CD4-positive, alpha-beta T cell treated with Interleukin-15 for 1 hour (primary cell): ENCODE measurements at regions not wholly inside any gene's neighbourhood (a gene's known extent, or its start where the extent isn't known, plus 50 kb on each side); places are given as distances from the start of the nearest gene placed in this dataset.

Source experiments
- DNase-seq: peaks from one replicate; pipeline ENCODE4 v3.0.0-alpha.2; 2020

GRCh38 chr19:30649934-30650614 lies 277.9 kb downstream of the ZNF536 start:
- no peak for DNase-seq

DNA sequence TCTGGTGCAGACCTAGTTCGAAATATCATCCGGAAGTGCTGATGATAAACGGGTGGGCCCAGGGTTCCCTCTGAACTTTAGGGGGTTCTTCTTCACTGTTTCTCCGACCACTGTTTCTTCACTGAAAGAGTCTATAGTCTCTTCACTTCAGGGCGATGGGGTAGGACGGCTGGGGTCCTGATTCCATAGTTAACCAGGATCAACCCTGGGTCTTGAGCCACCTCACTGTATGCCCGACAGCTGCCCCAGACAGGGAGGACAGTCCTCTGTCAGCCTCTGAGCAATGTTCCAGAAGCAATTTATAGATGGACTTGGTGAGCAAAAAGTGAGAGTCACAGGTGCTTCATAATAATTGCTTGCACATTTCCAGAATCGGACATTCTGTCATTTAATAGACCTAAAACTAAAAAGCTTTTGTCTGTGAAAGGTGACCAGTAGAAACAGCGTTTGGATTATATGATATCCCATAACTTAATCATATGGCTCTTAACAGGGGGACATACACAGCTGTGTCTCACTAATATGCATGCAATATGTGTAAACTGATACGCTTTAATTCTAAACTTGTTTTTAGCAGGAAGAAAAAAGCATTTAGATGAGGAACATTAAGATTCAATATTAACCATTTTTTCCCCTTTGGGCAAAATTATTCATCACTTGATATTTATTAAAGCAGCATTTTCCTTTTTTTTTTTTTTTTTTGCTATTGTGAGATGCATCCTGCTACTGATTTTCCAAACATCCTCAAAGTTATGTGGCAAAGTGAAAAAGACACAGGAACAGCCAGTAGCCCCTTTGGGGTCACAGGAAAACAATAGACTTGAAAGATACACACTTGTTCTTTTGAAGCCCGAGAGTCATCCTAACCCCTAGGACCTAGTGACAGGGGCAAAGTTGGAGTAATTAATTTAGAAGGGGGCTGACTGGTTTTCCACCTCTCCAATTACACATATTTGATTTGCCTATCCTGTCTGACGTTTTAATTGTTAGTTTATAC lies 277.0 kb downstream of the ZNF536 start:
- no peak for DNase-seq

DNA sequence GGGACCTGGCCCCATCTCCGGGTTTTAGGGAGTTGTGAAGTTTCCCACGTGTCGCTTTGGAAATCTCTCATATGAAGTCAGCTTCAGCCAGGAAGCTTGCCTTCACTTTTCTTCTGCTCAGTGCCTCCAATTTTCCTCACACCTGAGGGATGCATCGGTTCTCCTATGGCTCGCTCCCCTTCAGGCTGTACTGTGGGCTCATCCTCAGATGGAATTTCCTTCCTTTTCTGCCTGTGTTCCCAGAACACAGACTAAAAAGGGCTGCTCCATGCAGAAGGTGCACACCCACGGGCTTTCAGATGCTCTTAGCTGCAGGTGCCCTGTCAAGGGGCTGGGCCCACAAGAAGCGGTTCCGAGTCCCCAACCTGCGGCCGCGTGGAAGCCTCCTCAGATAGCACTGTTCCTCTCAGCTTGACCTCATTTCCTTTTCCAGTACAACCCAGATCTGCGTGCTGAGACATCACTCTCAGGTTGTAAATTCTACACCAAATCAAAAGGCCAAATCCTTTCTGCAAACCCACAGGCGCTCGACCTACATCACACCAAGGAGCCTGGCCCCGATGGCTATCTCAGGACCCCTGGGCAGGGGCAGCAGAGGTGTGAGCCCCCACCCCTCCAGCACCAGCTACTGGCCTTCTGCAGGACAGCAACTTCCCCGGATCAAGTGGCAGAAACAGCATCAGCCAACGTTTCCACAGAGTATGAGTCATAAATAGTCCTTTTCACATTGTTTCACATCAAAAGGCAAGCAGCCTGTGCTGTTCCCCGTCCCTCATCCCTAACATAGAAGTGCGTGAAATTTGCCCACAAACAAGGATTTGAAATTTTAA lies 275.9 kb downstream of the ZNF536 start:
- no peak for DNase-seq

DNA sequence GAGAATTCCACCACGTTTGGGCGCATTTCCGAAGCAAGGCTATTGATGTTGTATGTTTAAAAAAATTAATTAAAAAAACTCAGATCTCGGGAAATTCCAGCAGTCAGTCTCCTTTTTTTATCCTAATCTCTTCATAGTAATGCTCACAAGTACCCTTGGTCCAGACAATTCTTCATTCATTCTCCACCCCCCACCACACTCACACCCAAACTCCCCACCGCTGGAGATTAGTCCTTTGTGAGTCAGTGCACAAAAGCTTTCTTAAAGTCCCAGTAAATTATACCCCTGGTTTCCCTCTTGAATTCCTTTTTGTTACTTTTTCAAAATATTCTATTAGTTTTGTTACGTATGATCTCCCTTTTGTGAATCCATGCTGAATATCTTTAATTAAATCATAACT lies 274.6 kb downstream of the ZNF536 start:
- no peak for DNase-seq

GRCh38 chr19:30645946-30646577 lies 273.9 kb downstream of the ZNF536 start:
- DNase-seq = no peak

DNA sequence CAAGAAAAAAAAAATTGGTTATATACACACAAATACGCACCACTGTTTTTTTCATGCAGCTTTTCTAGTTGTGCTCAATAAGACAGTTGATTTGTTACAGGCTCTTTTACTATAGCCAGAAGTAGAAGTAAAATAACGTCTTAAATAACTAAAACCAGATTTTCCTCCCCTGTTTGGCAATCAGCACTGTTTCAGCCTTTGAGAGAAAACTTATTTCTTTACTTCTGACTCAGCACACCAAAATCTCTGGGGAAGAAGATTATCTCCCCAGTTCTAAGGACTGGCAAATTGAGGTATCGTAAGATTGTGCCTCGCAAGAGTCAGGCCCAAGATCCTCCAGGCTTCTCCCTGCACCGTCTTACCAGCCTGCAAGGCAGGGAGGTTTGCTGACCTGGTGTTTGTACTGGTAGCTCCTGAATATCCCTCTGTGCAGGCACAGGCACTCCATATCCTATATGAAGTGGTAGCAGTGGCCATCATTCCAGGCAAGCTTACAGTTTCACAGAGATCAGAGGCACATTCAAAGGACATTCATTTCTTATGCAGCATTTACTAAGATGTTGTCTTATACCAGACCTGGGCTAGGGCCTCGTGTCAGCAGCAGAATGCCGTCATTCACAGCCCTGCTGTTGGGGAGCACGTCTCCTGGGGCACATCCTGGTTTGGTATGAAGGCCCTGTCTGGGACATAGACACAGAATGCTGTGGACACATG lies 268.2 kb downstream of the ZNF536 start:
- no peak for DNase-seq

DNA sequence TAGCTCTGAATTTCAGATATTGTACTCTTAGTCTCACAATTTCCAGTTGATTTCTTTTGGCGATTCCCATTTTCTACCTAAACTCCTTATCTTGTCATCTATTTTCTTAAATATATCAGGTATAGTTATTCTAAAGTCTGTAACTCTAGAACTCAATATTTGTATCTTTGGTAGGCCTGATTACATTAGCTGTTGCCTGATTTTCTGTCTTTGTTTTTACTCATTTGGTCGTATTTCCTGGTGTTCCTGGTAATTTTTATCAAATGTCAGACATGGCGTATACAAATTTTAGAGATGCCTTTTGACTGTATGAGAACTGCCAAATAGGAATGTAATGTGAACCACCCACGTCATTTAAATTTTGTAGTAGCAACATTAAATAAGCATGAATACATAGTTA lies 266.7 kb downstream of the ZNF536 start:
- no peak for DNase-seq

- DNase-seq = no peak
Measured at GRCh38 chr19:30637926-30638325, 265.7 kb downstream of the ZNF536 start.

DNA sequence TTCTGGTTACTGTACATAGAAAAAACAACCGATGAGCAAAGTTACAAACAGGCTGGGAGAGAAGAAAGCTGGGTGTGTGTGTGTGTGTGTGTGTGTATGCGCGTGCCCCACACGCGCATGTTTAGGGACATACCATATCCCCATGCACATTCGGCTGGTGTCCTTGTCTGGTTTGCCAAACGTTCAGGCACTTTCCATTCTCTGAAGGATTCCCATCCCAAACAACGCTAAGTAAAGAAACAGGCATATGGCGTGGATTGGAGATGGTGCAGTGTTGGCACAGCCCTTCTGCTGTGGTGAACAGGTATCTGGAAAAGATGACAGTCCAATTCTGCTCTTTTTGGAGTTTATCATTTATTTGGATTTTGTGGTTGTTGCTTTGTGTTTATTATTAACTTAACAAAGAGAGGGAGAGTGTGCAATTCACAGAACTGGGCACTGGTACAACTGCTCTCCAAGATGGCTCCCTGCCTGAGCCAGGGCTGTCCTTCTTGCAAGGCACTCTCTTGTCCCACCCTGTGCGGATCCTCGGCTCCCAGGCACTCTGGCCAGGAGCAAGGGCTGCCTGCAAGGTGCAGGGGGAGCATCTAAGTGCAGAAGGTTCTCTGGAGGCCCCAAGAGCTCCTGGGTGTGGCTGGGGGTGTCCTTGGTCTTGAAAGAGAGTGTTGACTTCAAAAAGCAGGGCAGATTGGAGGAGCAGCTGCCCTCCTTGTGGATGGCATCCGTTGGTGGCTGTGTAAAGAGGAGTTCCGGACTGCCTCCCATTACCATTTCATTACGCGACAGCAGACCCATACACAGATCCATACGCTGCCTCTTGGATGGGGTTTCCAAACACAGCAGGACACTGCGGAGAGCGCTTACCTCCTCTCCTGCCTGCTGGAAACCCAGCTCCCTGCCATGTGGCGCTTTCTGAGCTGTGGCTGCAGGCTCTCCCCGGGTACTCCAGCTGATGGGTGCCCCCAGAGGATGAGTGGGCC lies 263.1 kb downstream of the ZNF536 start:
- no peak for DNase-seq

GRCh38 chr19:30634131-30634830 lies 262.1 kb downstream of the ZNF536 start:
- DNase-seq = no peak

GRCh38 chr19:30631033-30631370 lies 258.8 kb downstream of the ZNF536 start:
- no peak for DNase-seq

DNA sequence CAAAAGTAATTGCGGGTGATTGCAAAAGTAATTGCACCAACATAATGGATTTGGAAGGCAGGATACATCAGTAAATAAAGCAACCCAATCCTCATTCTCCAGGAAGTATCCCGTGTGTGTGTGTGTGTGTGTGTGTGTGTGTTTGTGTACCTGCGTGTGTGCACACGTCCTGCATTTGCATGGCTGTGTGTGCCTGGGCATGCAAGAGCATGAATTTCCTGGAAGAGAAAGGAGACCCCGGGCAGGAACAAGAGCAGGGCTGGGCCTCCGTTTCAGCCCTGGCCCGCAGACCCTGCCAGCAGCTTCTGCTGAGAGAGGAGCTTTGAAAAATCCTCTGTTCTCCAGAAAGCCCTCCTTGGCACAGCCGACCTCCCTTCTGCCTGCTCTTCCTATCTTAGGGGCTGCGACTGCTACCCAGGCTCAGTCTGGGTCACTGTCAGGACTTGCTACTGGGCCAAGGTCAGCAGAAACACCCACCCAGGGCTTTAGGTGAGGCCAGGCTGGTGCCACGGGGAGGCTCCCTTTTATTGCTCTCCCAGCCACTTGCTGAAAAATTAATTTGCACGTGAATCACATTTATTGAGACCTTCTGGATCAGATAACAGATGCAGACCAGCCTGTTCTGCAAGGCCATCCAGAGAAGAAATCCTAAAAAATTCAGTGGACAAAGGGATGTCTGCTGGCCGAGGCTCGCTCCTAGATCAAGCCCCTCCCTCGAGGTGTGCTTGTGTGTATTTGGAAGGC lies 258.3 kb downstream of the ZNF536 start:
- no peak for DNase-seq

GRCh38 chr19:30629086-30629485 lies 256.9 kb downstream of the ZNF536 start:
- DNase-seq = no peak

- no peak for DNase-seq
Measured at GRCh38 chr19:30626626-30626966, 254.4 kb downstream of the ZNF536 start.

GRCh38 chr19:30625947-30626625 lies 253.9 kb downstream of the ZNF536 start:
- no peak for DNase-seq

DNA sequence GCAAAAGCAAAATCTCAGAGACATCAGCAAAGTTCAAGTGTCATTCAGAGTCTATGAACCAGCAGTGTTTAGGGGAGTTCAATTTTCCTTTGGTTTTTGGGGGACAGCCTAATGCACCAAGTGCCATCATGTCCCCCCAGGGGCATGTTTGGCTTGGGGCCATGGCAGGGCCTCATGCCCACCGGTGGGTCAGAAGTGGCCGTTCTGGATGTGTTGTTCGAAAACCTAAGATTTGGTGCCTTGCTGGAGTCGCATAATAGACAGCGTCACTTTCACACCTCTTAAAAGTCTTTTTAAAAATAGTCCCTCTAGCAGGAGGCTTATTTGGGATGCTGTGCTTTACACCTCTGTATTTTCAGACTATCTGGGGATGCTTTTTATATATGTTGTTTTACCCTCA lies 250.1 kb downstream of the ZNF536 start:
- no peak for DNase-seq

DNA sequence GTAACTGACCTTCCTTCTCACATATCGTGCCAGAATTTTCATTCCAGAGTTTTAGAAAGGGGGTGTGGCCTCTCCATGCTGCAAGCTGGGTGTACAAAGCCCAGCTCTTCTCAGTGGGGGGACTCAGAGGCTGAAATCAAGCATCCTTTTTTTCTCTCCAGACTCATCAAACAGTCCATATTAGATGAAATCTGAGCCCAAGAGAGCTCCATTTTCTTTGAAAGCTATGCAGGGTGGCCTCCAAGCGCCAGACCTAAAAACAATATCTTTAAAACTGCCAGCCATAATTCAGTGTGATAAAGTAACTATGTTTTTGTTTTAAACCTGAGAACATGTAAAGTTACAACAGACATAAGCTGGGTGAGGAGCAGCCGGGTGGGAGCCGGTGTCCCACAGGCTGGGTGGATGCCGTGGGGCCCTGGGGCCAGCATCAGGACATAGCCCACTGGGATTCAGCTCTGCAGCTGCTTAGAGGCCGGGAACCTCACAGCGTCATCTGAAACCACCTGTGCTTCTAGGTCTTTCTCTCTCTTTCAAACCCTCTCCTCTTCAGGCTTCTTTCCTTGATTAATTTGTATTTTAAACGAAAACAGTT lies 249.2 kb downstream of the ZNF536 start:
- no peak for DNase-seq

GRCh38 chr19:30620354-30620753 lies 248.2 kb downstream of the ZNF536 start:
- DNase-seq = no peak
